GM12872 (cell line): ENCODE measurements at regions not wholly inside any gene's neighbourhood (a gene's known extent, or its start where the extent isn't known, plus 50 kb on each side); places are given as distances from the start of the nearest gene placed in this dataset.

Experiments
- CTCF ChIP-seq: IDR thresholded peaks from 3 replicates; pipeline ENCODE4 v1.5.1; 2011; ENCODE audit warnings: low read depth, mild to moderate bottlenecking, low read length, moderate library complexity; ENCODE audit not compliant: insufficient read depth

- no peak for TF ChIP-seq CTCF
Measured at GRCh38 chr2:176891857-176892256, 320.7 kb upstream of the HNRNPA3 start.

GRCh38 chr2:176892676-176893226, 319.8 kb upstream of the HNRNPA3 start:
- TF ChIP-seq CTCF = no peak

- TF ChIP-seq CTCF = no peak
Measured at GRCh38 chr2:176895158-176895557, 317.4 kb upstream of the HNRNPA3 start.

GRCh38 chr2:176902454-176902853, 310.1 kb upstream of the HNRNPA3 start:
- no peak for TF ChIP-seq CTCF

GRCh38 chr2:176907341-176907740, 305.3 kb upstream of the HNRNPA3 start:
- no peak for TF ChIP-seq CTCF

GRCh38 chr2:176910828-176911227, 301.8 kb upstream of the HNRNPA3 start:
- TF ChIP-seq CTCF = no peak

GRCh38 chr2:176913955-176914354, 298.6 kb upstream of the HNRNPA3 start:
- no peak for TF ChIP-seq CTCF

- TF ChIP-seq CTCF = no peak
Measured at GRCh38 chr2:176914371-176914770, 298.2 kb upstream of the HNRNPA3 start.
